ENCODE measurements at regions not wholly inside any gene's neighbourhood (a gene's known extent, or its start where the extent isn't known, plus 50 kb on each side); places are given as distances from the start of the nearest gene placed in this dataset.

GRCh38 chr5:104372376-104372775 is 809.8 kb upstream of the NUDT12 start:
- no peak for TF ChIP-seq CTCF (IDR thresholded peaks at IDR 0.05)
- no peak for TF ChIP-seq MAX (IDR thresholded peaks at IDR 0.05; ENCODE audit: low read depth)
- TF ChIP-seq POLR2AphosphoS5 (IDR thresholded peaks at IDR 0.05; ENCODE audit: low read depth, low read length) = no peak
- TF ChIP-seq TEAD4 (IDR thresholded peaks at IDR 0.05; ENCODE audit: borderline replicate concordance, insufficient read depth) = no peak
- no peak for TF ChIP-seq EZH2phosphoT487 (IDR thresholded peaks at IDR 0.05; ENCODE audit: borderline replicate concordance, low read depth)
- no peak for TF ChIP-seq GABPA (IDR thresholded peaks at IDR 0.05; ENCODE audit: low read depth)
- TF ChIP-seq TAF1 (IDR thresholded peaks at IDR 0.05; ENCODE audit: borderline replicate concordance, low read depth, low read length) = no peak
- TF ChIP-seq FOSL2 (IDR thresholded peaks at IDR 0.05; ENCODE audit: borderline replicate concordance, low read depth) = no peak
